NCI-H2196 (cell line): ENCODE measurements at regions not wholly inside any gene's neighbourhood (a gene's known extent, or its start where the extent isn't known, plus 50 kb on each side); places are given as distances from the start of the nearest gene placed in this dataset.

Source experiments
- DNase-seq: peaks from one replicate; lab custom pipeline; 2025; ENCODE audit not compliant: unreplicated experiment; lab: John Stamatoyannopoulos, UW

GRCh38 chr5:165665735-165666400 is 2160.4 kb downstream of the MAT2B start:
- DNase-seq: no peak

GRCh38 chr5:165673499-165673898 is 2168.1 kb downstream of the MAT2B start:
- DNase-seq: no peak

- DNase-seq: no peak
Observed at GRCh38 chr5:165695796-165696195, 2190.4 kb downstream of the MAT2B start.

GRCh38 chr5:165705960-165706359 is 2200.5 kb downstream of the MAT2B start:
- no peak for DNase-seq

- DNase-seq: no peak
Observed at GRCh38 chr5:165712011-165712410, 2206.6 kb downstream of the MAT2B start.

- DNase-seq: no peak
Observed at GRCh38 chr5:165714598-165714997, 2209.2 kb downstream of the MAT2B start.

GRCh38 chr5:165720901-165721300 is 2215.5 kb downstream of the MAT2B start:
- DNase-seq: no peak

GRCh38 chr5:165722401-165722800 is 2217.0 kb downstream of the MAT2B start:
- no peak for DNase-seq

- DNase-seq: no peak
Observed at GRCh38 chr5:165723931-165724330, 2218.5 kb downstream of the MAT2B start.

GRCh38 chr5:165728425-165728824 is 2223.0 kb downstream of the MAT2B start:
- DNase-seq: no peak

- DNase-seq: no peak
Observed at GRCh38 chr5:165735388-165735787, 2230.0 kb downstream of the MAT2B start.

- no peak for DNase-seq
Observed at GRCh38 chr5:165739079-165739741, 2233.8 kb downstream of the MAT2B start.

GRCh38 chr5:165757791-165758190 is 2252.4 kb downstream of the MAT2B start:
- DNase-seq: no peak

GRCh38 chr5:165775111-165775510 is 2269.7 kb downstream of the MAT2B start:
- DNase-seq: no peak

GRCh38 chr5:165779505-165779904 is 2274.1 kb downstream of the MAT2B start:
- no peak for DNase-seq

GRCh38 chr5:165780901-165781300 is 2275.5 kb downstream of the MAT2B start:
- DNase-seq: no peak

- DNase-seq: no peak
Observed at GRCh38 chr5:165781738-165782137, 2276.3 kb downstream of the MAT2B start.

- no peak for DNase-seq
Observed at GRCh38 chr5:165783024-165783423, 2277.6 kb downstream of the MAT2B start.

GRCh38 chr5:165786073-165786472 is 2280.7 kb downstream of the MAT2B start:
- DNase-seq: no peak

- DNase-seq: no peak
Observed at GRCh38 chr5:165795073-165795472, 2289.7 kb downstream of the MAT2B start.

- no peak for DNase-seq
Observed at GRCh38 chr5:165805756-165806155, 2300.3 kb downstream of the MAT2B start.

GRCh38 chr5:165808335-165808734 is 2302.9 kb downstream of the MAT2B start:
- no peak for DNase-seq

GRCh38 chr5:165809914-165810313 is 2304.5 kb downstream of the MAT2B start:
- DNase-seq: no peak
